ENCODE measurements at regions not wholly inside any gene's neighbourhood (a gene's known extent, or its start where the extent isn't known, plus 50 kb on each side); places are given as distances from the start of the nearest gene placed in this dataset.
"Not testable (repeated sequence)": the region's sequence is repeated elsewhere in the genome, so short reads cannot be mapped to it uniquely, and the experiment has no call there.

GRCh38 chr6:75020971-75021370, 184.9 kb downstream of the COL12A1 start:
- in situ Hi-C loops (cut with MboI; ENCODE audit: low pct_ligation_motif_present in 1 of 4, low pct_unique_long_range_greater_than_20kb in 1 of 4, low sequenced_read_pairs in 3 of 4): no loop called here
- Histone ChIP-seq H3K27ac (no peak overlapping the region), H3K27me3 (no peaks in the 10 kb centered on the region), H3K9me3 (no peaks in the 10 kb centered on the region), H3K36me3 (no peaks in the 10 kb centered on the region), H3K4me1 (peaks cover 0 to 5% (median 0%) of the 10 kb centered on the region in 4 donors), H3K4me3 (no peak overlapping the region)
- DNase-seq: no peak
- 55 to 81% methylated on average over 1 of the region's 1 CpG for WGBS, 2 donors (ENCODE audit: low coverage in 1 of 2)
- no peak for TF ChIP-seq POLR2A (IDR thresholded peaks at IDR 0.05)
- no peak for TF ChIP-seq POLR2AphosphoS5 (IDR thresholded peaks at IDR 0.05)
- no peak for TF ChIP-seq CTCF (IDR thresholded peaks at IDR 0.05)
- TF ChIP-seq EP300 (IDR thresholded peaks at IDR 0.05; ENCODE audit: low read depth): no peak
- intact Hi-C loops (cut with DNase I; ENCODE audit: low total_unique reads): no loop called here

GRCh38 chr6:75020376-75020775, 185.5 kb downstream of the COL12A1 start:
- Histone ChIP-seq H3K27me3 (no peaks in the 10 kb centered on the region), H3K9me3 (no peaks in the 10 kb centered on the region), H3K27ac (no peak overlapping the region), H3K4me1 (peaks cover 0 to 5% (median 0%) of the 10 kb centered on the region in 4 donors), H3K36me3 (no peaks in the 10 kb centered on the region), H3K4me3 (no peak overlapping the region)
- no peak for DNase-seq
- intact Hi-C loops (cut with DNase I; ENCODE audit: low total_unique reads): no loop called here
- no peak for TF ChIP-seq POLR2A (IDR thresholded peaks at IDR 0.05)
- TF ChIP-seq CTCF (IDR thresholded peaks at IDR 0.05): no peak
- TF ChIP-seq POLR2AphosphoS5 (IDR thresholded peaks at IDR 0.05): no peak
- no peak for TF ChIP-seq EP300 (IDR thresholded peaks at IDR 0.05; ENCODE audit: low read depth)
- 57 to 63% methylated on average over 2 of the region's 2 CpGs for WGBS, 2 donors (ENCODE audit: low coverage in 1 of 2)
- in situ Hi-C loops (cut with MboI; ENCODE audit: low pct_ligation_motif_present in 1 of 4, low pct_unique_long_range_greater_than_20kb in 1 of 4, low sequenced_read_pairs in 3 of 4): no loop called here

GRCh38 chr6:75012018-75012417, 193.8 kb downstream of the COL12A1 start:
- no peaks in the 10 kb centered on the region for H3K9me3 ChIP-seq
- TF ChIP-seq POLR2AphosphoS5 (IDR thresholded peaks at IDR 0.05) (no peak), CTCF (IDR thresholded peaks at IDR 0.05) (no peak), POLR2A (IDR thresholded peaks at IDR 0.05) (no peak), EP300 (IDR thresholded peaks at IDR 0.05; ENCODE audit: low read depth) (no peak)
- no peak overlapping the region for H3K4me3 ChIP-seq
- H3K4me1 ChIP-seq: no peaks in the 10 kb centered on the region
- no peak overlapping the region for H3K27ac ChIP-seq
- H3K27me3 ChIP-seq: no peaks in the 10 kb centered on the region
- H3K36me3 ChIP-seq: no peaks in the 10 kb centered on the region
- intact Hi-C loops (cut with DNase I; ENCODE audit: low total_unique reads) (no loop called here), in situ Hi-C loops (cut with MboI; ENCODE audit: low pct_ligation_motif_present in 1 of 4, low pct_unique_long_range_greater_than_20kb in 1 of 4, low sequenced_read_pairs in 3 of 4) (no loop called here)
- no peak for DNase-seq
- 74% methylated on average over 2 of the region's 2 CpGs; no CpG with 5 or more reads in 1 of the 2 donors for WGBS, 2 donors (ENCODE audit: low coverage in 1 of 2)

- in situ Hi-C loops (cut with MboI; ENCODE audit: low pct_ligation_motif_present in 1 of 4, low pct_unique_long_range_greater_than_20kb in 1 of 4, low sequenced_read_pairs in 3 of 4); intact Hi-C loops (cut with DNase I; ENCODE audit: low total_unique reads): not testable (repeated sequence)
Observed at GRCh38 chr6:75003984-75004383, 201.9 kb downstream of the COL12A1 start.

GRCh38 chr6:74997646-74998045, 208.2 kb downstream of the COL12A1 start:
- no peaks in the 10 kb centered on the region for H3K9me3 ChIP-seq
- no peak overlapping the region for H3K4me3 ChIP-seq
- H3K4me1 ChIP-seq: no peaks in the 10 kb centered on the region
- no peaks in the 10 kb centered on the region for H3K36me3 ChIP-seq
- 48% methylated on average over 1 of the region's 1 CpG; no CpG with 5 or more reads in 1 of the 2 donors for WGBS, 2 donors (ENCODE audit: low coverage in 1 of 2)
- intact Hi-C loops (cut with DNase I; ENCODE audit: low total_unique reads): no loop called here
- no peak for DNase-seq
- H3K27me3 ChIP-seq: no peaks in the 10 kb centered on the region
- TF ChIP-seq POLR2AphosphoS5 (IDR thresholded peaks at IDR 0.05) (no peak), EP300 (IDR thresholded peaks at IDR 0.05; ENCODE audit: low read depth) (no peak), POLR2A (IDR thresholded peaks at IDR 0.05) (no peak), CTCF (IDR thresholded peaks at IDR 0.05) (no peak)
- H3K27ac ChIP-seq: no peak overlapping the region
- in situ Hi-C loops (cut with MboI; ENCODE audit: low pct_ligation_motif_present in 1 of 4, low pct_unique_long_range_greater_than_20kb in 1 of 4, low sequenced_read_pairs in 3 of 4): no loop called here

More at GRCh38 chr6:75003984-75004383, 201.9 kb downstream of the COL12A1 start:
- H3K36me3 ChIP-seq, H3K4me3 ChIP-seq, H3K4me1 ChIP-seq, H3K27ac ChIP-seq, DNase-seq, H3K9me3 ChIP-seq, H3K27me3 ChIP-seq: not testable (repeated sequence)
- 80 to 91% methylated on average over 2 to 8 of the region's 8 CpGs for WGBS, 2 donors (ENCODE audit: low coverage in 1 of 2)

Data from transverse colon (tissue), 4 donors.